ENCODE measurements at regions not wholly inside any gene's neighbourhood (a gene's known extent, or its start where the extent isn't known, plus 50 kb on each side); places are given as distances from the start of the nearest gene placed in this dataset.

GRCh38 chr3:189099031-189099471 lies 72.7 kb upstream of the TPRG1 start:
- Histone ChIP-seq H3K27me3 (no peaks in the 10 kb centered on the region), H3K36me3 (no peaks in the 10 kb centered on the region), H3K4me3 (no peak overlapping the region), H3K27ac (peak overlapping the region in 3 of 4 donors; percentile 61 to 79 (median 71)), H3K4me1 (no peaks in the 10 kb centered on the region), H3K9me3 (no peaks in the 10 kb centered on the region)
- no peak for DNase-seq
- intact Hi-C loops (cut with DNase I) = no loop called here
- no peak for TF ChIP-seq POLR2A (IDR thresholded peaks at IDR 0.05)
- TF ChIP-seq CTCF (IDR thresholded peaks at IDR 0.05) = no peak
- 73 to 85% methylated on average over 11 to 12 of the region's 12 CpGs for WGBS, 2 donors

- no peaks in the 10 kb centered on the region for H3K36me3 ChIP-seq
- intact Hi-C loops (cut with DNase I) = no loop called here
- H3K27ac ChIP-seq = peak overlapping the region in 3 of 4 donors; percentile 61 to 79 (median 71)
- WGBS, 2 donors = 69 to 70% methylated on average over 7 to 9 of the region's 12 CpGs
- H3K4me1 ChIP-seq = no peaks in the 10 kb centered on the region
- DNase-seq = no peak
- H3K4me3 ChIP-seq = no peak overlapping the region
- no peaks in the 10 kb centered on the region for H3K9me3 ChIP-seq
- H3K27me3 ChIP-seq = no peaks in the 10 kb centered on the region
- no peak for TF ChIP-seq CTCF (IDR thresholded peaks at IDR 0.05)
These were observed 72.1 kb upstream of the TPRG1 start for GRCh38 chr3:189099505-189100290.

GRCh38 chr3:189100866-189101265 lies 70.9 kb upstream of the TPRG1 start:
- intact Hi-C loops (cut with DNase I) = no loop called here
- WGBS, 2 donors = 91 to 92% methylated on average over 2 of the region's 2 CpGs

DNA sequence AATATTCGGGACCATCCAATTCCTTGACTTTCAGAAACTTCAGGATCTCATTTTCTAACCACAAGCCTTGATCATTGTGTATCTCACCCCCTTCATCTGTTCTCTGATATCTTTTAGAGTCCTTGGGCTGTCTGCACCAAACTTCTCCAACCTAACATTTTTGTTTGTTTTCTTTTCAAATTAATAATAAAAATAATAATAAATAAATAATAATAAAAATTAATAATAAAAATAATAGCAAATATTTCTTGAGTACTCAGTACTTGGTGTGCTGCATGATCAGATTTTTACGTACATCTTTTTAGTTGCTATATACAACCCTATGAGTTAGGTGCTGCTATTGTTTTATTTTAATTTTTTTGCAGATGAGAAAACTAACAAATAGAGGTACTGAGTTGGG lies 70.2 kb upstream of the TPRG1 start:
- Histone ChIP-seq H3K4me3 (no peak overlapping the region), H3K27me3 (no peaks in the 10 kb centered on the region), H3K27ac (no peak overlapping the region), H3K4me1 (no peaks in the 10 kb centered on the region), H3K9me3 (no peaks in the 10 kb centered on the region), H3K36me3 (no peaks in the 10 kb centered on the region)
- intact Hi-C loops (cut with DNase I) = no loop called here
- no peak for DNase-seq
- TF ChIP-seq POLR2A (IDR thresholded peaks at IDR 0.05) (no peak), CTCF (IDR thresholded peaks at IDR 0.05) (no peak)
- WGBS, 2 donors = 92 to 98% methylated on average over 2 of the region's 2 CpGs

More at GRCh38 chr3:189100866-189101265, 70.9 kb upstream of the TPRG1 start:
- H3K27ac ChIP-seq = peak overlapping the region in 2 of 4 donors; percentile 71 to 79
- no peak overlapping the region for H3K4me3 ChIP-seq
- DNase-seq = no peak
- TF ChIP-seq POLR2A (IDR thresholded peaks at IDR 0.05) = no peak
- no peak for TF ChIP-seq CTCF (IDR thresholded peaks at IDR 0.05)
- H3K9me3 ChIP-seq = no peaks in the 10 kb centered on the region
- H3K36me3 ChIP-seq = no peaks in the 10 kb centered on the region
- no peaks in the 10 kb centered on the region for H3K4me1 ChIP-seq
- H3K27me3 ChIP-seq = no peaks in the 10 kb centered on the region

GRCh38 chr3:189103208-189103607 lies 68.6 kb upstream of the TPRG1 start:
- intact Hi-C loops (cut with DNase I) = no loop called here
- no peaks in the 10 kb centered on the region for H3K9me3 ChIP-seq
- H3K36me3 ChIP-seq = no peaks in the 10 kb centered on the region
- H3K4me1 ChIP-seq = no peaks in the 10 kb centered on the region
- WGBS, 2 donors = 32 to 73% methylated on average over 1 of the region's 1 CpG
- TF ChIP-seq POLR2A (IDR thresholded peaks at IDR 0.05) (no peak), CTCF (IDR thresholded peaks at IDR 0.05) (no peak)
- no peak overlapping the region for H3K4me3 ChIP-seq
- H3K27ac ChIP-seq = no peak overlapping the region
- H3K27me3 ChIP-seq = no peaks in the 10 kb centered on the region
- DNase-seq = no peak
